Keratinocyte (primary cell): ENCODE measurements at regions not wholly inside any gene's neighbourhood (a gene's known extent, or its start where the extent isn't known, plus 50 kb on each side); places are given as distances from the start of the nearest gene placed in this dataset.

Experiments
- EZH2 ChIP-seq: IDR thresholded peaks from one replicate; pipeline ENCODE4 v1.6.1; 2012; ENCODE audit warnings: inconsistent platforms, mild to moderate bottlenecking, low read length, moderate library complexity
- TF ChIP-seq, protein P1 (sequence below), 3 experiments: IDR thresholded peaks in 1 of 3; conservative IDR thresholded peaks in 1 of 3; optimal IDR thresholded peaks in 1 of 3; 2 replicates in 2 of 3; 3 replicates in 1 of 3; pipeline versions ENCODE3 to v1.5.1; 2011; ENCODE audit warnings: low read length in 3 of 3, mild to moderate bottlenecking in 3 of 3, moderate library complexity in 2 of 3, control low read depth in 1 of 3, inconsistent platforms in 1 of 3; ENCODE audit not compliant: insufficient read depth in 2 of 3; ENCODE audit errors: extremely low read depth in 1 of 3

DNA sequence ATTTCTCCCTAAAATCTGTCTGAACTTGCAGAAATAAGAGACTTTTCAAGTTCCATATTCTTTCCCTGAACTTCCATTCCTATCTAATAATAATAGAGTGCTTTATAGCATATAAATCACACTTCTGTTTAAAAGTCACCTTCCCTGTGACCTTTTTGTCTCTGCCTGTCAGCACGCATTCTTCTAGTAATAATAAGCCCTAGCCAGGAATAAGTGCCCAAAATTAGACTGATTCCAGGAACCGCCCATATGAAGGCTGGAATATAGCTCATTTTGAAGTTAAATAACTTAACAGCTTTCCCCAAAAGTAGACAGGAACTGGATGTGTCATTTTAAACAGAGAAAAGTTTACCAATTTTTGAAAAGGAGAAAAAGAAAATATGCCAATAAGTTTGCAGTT is 576.5 kb downstream of the EPHA4 start:
- no peak for TF ChIP-seq EZH2
- TF ChIP-seq, protein P1, sequence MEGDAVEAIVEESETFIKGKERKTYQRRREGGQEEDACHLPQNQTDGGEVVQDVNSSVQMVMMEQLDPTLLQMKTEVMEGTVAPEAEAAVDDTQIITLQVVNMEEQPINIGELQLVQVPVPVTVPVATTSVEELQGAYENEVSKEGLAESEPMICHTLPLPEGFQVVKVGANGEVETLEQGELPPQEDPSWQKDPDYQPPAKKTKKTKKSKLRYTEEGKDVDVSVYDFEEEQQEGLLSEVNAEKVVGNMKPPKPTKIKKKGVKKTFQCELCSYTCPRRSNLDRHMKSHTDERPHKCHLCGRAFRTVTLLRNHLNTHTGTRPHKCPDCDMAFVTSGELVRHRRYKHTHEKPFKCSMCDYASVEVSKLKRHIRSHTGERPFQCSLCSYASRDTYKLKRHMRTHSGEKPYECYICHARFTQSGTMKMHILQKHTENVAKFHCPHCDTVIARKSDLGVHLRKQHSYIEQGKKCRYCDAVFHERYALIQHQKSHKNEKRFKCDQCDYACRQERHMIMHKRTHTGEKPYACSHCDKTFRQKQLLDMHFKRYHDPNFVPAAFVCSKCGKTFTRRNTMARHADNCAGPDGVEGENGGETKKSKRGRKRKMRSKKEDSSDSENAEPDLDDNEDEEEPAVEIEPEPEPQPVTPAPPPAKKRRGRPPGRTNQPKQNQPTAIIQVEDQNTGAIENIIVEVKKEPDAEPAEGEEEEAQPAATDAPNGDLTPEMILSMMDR (optimal IDR thresholded peaks at IDR 0.05 in 1 of 3, IDR thresholded peaks at IDR 0.05 in 1 of 3, conservative IDR thresholded peaks at IDR 0.05 in 1 of 3; ENCODE audit: extremely low read depth in 1 of 3, insufficient read depth in 2 of 3, low read length in 3 of 3) = no peak
